HFFc6 (cell line): ENCODE measurements at regions not wholly inside any gene's neighbourhood (a gene's known extent, or its start where the extent isn't known, plus 50 kb on each side); places are given as distances from the start of the nearest gene placed in this dataset.
A peak's percentile ranks its signal among the peaks of the same experiment; 100 is the strongest.

ENCODE experiments used
- DNase-seq: peaks from one replicate; pipeline ENCODE4 v3.0.0-alpha.2; 2018
- H3K27ac Mint-ChIP-seq: 2 replicates; pipeline ENCODE4 v1.8.0; 2020; ENCODE audit warnings: mild to moderate bottlenecking, mixed read lengths
- H3K27me3 Mint-ChIP-seq: 2 replicates; pipeline ENCODE4 v1.8.0; 2021; ENCODE audit warnings: mild to moderate bottlenecking, moderate library complexity, mixed read lengths; ENCODE audit not compliant: insufficient read depth
- H3K36me3 Mint-ChIP-seq: 2 replicates; pipeline ENCODE4 v1.8.0; 2021; ENCODE audit warnings: low read depth, mixed read lengths
- H3K4me1 Mint-ChIP-seq: 2 replicates; pipeline ENCODE4 v1.8.0; 2020; ENCODE audit warnings: low read depth, mixed read lengths
- H3K4me3 Mint-ChIP-seq: 2 replicates; pipeline ENCODE4 v1.8.0; 2020; ENCODE audit warnings: mild to moderate bottlenecking, moderate library complexity, mixed read lengths
- H3K9me3 Mint-ChIP-seq: 2 replicates; pipeline ENCODE4 v1.8.0; 2020; ENCODE audit warnings: mild to moderate bottlenecking, mixed read lengths
- CTCF ChIP-seq: fragments of 200-600 bp; sonication (generic); IDR thresholded peaks from 2 replicates; pipeline ENCODE4 v1.5.0; 2021; ENCODE audit warnings: antibody characterized with exemption, mild to moderate bottlenecking

GRCh38 chr6:137320271-137320670 lies 101.1 kb upstream of the IFNGR1 start:
- H3K9me3 Mint-ChIP-seq, result no peaks in the 10 kb centered on the region
- no peak overlapping the region for H3K27ac Mint-ChIP-seq
- H3K4me1 Mint-ChIP-seq, result no peaks in the 10 kb centered on the region
- TF ChIP-seq CTCF, result no peak
- H3K36me3 Mint-ChIP-seq, result no peaks in the 10 kb centered on the region
- peaks cover 4% of the 10 kb centered on the region; the same call in 1 of the 2 replicates for H3K27me3 Mint-ChIP-seq
- H3K4me3 Mint-ChIP-seq, result no peak overlapping the region
- DNase-seq, result no peak

DNA sequence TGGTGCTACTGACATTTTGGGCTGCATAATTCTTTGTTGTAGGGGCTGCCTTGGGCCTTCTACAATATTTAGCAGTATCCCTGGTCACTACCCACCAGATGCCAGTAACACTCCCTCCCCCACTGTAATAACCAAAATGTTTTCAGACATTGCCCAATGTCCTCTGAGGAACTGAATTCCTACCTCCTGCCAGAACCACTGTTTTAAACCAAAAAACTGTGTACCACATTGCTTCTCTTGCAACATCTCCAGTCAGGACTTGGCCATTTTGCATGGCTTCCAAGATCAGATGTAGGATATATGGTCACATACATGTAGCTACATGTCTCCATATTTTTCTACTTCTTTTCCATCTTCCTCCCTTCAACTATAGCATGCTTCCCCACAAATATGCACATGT lies 97.4 kb upstream of the IFNGR1 start:
- no peaks in the 10 kb centered on the region for H3K36me3 Mint-ChIP-seq
- H3K9me3 Mint-ChIP-seq, result no peaks in the 10 kb centered on the region
- no peak for DNase-seq
- no peak for TF ChIP-seq CTCF
- H3K27me3 Mint-ChIP-seq, result no peaks in the 10 kb centered on the region; the same call in 1 of the 2 replicates
- no peak overlapping the region for H3K27ac Mint-ChIP-seq
- peaks cover 6% of the 10 kb centered on the region; the same call in 1 of the 2 replicates for H3K4me1 Mint-ChIP-seq
- no peak overlapping the region for H3K4me3 Mint-ChIP-seq

DNA sequence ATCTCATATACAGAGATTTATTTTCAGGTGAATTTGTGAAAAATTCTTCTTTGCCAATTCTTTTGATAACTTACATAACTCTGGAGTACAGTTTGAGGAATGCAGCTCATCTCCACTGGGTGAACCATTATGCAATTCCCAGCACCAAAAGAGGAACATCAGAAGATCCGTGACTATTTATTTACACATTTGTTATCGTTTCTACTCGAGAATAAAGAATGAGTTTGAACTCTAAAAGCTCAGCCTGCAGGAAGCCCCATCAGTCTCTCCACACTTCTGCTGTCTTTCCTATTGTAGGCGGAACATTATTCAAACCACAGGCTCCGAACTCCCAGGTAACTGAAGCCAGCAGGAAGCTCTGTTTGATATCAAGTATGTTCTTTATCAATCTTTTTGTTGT lies 95.9 kb upstream of the IFNGR1 start:
- H3K9me3 Mint-ChIP-seq, result no peaks in the 10 kb centered on the region
- H3K4me3 Mint-ChIP-seq, result no peak overlapping the region
- no peak overlapping the region for H3K27ac Mint-ChIP-seq
- TF ChIP-seq CTCF, result no peak
- H3K27me3 Mint-ChIP-seq, result no peaks in the 10 kb centered on the region; the same call in 1 of the 2 replicates
- DNase-seq, result no peak
- H3K36me3 Mint-ChIP-seq, result no peaks in the 10 kb centered on the region
- peaks cover 6% of the 10 kb centered on the region; the same call in 1 of the 2 replicates for H3K4me1 Mint-ChIP-seq

DNA sequence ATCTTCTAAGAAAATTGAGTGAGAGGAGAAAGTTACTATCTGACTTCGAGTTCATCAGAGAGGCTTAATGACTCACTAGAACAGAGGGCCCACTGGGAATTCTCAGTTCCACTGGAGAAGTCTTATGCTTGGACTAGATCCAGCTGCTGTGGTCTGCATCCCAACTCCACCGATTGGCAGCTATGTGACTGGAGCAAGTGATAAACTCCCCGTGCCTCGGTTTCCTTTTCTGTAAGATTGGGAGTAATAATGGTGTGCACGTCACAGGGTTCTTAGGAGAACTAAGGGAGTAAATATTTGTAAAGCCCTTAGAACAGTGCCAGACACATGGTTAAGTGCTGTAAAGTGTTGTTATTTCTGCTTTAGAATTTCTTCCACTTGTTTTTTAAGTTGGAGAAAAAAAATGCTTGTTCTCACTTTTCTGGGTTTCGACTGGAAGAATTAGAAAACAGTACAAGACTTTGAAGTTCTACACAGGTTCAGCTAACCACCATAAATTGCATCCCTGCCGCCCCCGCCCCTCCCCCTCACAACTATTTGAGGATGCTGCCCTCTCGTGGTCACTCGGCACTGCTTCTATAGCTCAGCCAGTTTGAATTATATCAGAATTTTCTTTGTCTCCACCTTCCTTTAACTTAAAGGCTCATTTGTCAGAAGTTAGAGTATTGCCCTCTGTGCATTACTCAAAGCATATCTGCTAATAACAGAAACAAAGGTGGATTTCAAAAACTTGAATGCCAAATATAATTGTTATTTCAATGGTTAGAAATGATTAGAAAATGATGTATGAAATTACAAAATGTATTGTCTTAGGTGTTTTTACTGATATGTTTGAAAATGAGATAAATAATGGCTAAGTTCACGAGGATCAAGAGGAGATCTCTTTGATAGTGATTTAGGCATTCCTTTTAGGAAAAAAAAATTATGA lies 95.0 kb upstream of the IFNGR1 start:
- Mint-ChIP-seq H3K4me1 (peaks cover 14% of the 10 kb centered on the region; the same call in 1 of the 2 replicates), H3K9me3 (no peaks in the 10 kb centered on the region), H3K4me3 (peak overlapping the region; percentile 19; the same call in 1 of the 2 replicates), H3K36me3 (no peaks in the 10 kb centered on the region), H3K27ac (no peak overlapping the region), H3K27me3 (no peaks in the 10 kb centered on the region; the same call in none of the 2 replicates)
- DNase-seq, result peak; percentile 41
- TF ChIP-seq CTCF, result peak; percentile 93

- Mint-ChIP-seq H3K4me3 (no peak overlapping the region), H3K4me1 (peaks cover 18% of the 10 kb centered on the region; the same call in 1 of the 2 replicates), H3K36me3 (no peaks in the 10 kb centered on the region), H3K27me3 (no peaks in the 10 kb centered on the region; the same call in none of the 2 replicates), H3K9me3 (no peaks in the 10 kb centered on the region), H3K27ac (no peak overlapping the region)
- no peak for DNase-seq
- TF ChIP-seq CTCF, result no peak
Measured at GRCh38 chr6:137313211-137313610, 94.0 kb upstream of the IFNGR1 start.
